Hematopoietic multipotent progenitor cell (in vitro differentiated cells): ENCODE measurements at regions not wholly inside any gene's neighbourhood (a gene's known extent, or its start where the extent isn't known, plus 50 kb on each side); places are given as distances from the start of the nearest gene placed in this dataset.

ENCODE experiments used
- DNase-seq, 3 donors: peaks; one replicate each; pipeline ENCODE4 v3.0.0-alpha.2; 2011 to 2015; ENCODE audit warnings: low read depth in 2 of 3, low spot score in 2 of 3

- no peak for DNase-seq
Observed at GRCh38 chr2:165033402-165033801, 78.1 kb upstream of the SLC38A11 start.

DNA sequence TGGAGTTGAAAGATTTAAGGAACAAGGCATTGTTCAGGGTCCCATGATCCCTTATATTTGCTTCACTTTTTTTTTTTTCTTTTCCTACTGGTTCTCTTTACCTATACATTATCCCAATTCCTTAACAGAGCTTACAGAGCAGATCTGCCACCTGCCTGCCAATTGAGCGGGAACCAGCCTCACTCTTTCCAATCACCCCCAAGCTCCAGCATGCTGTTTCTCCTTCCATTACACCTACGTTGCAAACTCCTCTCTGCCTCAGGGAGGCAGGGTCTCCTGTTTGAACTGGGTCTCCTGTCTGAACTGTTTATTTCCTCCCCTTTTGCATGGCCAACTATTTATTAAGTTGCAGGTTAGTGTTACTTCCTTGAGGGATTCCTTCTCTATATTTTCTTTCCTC is 77.2 kb upstream of the SLC38A11 start:
- DNase-seq: no peak

DNA sequence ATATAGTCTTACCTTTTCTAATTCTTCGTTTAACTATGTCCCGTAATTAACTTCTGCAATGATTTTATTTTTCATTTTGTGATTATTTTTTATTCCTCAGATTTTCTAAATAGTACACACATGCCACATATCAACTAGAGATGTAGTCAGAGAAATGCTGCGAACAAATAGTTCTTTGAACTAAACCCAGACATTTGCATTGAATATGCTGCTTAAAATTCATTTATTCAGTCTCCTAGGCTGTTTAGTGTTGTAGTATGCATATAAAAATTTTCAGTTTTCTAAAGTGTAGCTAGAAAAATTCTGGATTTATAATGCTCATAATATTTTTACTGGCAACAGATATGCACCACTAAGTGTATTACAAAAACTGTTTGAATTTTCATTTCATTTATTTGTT is 68.9 kb upstream of the SLC38A11 start:
- no peak for DNase-seq

DNA sequence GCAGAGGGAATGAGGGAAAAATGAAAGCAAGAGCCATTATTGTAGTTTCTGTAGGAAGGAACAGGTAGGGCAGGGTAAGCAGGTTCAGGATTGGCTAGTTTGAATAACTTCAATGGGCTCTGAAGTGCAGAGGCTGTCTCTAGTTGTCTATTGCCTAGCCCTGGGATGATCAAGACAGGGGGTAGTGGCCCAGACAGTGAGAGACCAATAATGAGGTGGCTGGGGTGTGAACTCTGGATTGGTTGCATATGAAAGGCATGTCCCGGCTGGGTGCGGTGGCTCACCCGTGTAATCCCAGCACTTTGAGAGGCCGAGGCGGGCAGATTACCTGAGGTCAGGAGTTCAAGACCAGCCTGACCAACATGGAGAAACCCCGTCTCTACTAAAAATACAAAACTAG is 67.5 kb upstream of the SLC38A11 start:
- DNase-seq: no peak

DNA sequence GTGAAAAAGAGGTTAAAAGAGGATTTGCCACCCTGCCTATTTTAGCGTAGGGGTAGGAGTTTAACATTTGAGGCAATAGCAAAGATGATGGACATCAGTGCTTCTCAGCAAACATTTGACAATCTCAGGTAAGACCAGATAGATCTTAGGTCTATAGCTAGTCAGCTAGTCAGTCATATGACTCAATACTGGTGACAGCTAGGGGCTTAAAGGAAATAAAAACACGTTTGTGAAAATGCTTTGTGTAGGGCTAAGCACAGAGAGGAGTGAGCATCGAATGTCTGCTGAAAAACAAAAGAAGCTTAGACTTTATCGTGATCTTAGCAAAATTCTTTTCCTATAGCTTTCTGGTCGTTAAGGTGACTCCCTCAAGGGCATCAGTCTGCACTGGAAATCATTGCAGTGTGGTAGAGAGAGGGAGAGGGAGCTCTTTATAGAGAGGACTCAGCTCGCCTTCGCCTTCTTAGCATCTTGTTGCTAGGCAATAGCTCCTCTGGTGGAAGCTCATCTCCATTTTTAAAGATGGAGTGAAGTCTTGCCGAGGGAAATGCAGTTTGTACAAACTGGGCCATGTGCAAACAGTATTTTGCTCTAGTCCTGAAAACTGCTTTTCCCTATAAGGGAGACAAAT is 62.8 kb upstream of the SLC38A11 start:
- no peak for DNase-seq

DNA sequence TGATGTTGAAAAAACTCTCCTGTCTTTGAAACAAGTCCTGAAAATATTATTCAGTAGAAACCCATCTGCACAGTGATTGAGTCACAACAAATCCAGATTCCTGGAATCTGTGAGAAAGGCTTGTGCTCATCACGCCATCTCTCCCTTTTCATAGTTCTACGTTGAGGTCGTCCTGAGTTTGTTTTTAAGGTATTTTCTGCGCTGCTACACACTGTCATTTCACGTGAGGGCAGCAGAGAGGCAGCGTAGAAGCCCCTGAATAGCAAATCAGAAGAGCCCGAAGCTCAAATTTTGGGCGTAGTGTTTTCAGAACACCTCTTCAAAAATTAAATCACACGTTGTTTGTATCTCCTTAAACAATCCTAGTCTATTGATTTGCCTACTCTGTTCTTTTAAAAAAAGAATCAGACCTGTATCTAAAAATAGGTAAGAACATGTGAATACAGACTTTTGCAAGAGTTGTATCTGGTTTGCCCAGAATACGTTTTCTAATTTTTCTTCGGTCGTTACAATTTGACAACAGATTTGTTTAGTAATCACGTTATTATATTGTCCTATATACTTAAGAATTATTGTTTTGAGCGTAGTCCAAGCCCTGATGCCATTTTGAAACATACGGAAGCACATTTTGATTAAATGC is 61.6 kb upstream of the SLC38A11 start:
- peak in 2 of 3 donors; percentile 37 to 71 for DNase-seq

DNA sequence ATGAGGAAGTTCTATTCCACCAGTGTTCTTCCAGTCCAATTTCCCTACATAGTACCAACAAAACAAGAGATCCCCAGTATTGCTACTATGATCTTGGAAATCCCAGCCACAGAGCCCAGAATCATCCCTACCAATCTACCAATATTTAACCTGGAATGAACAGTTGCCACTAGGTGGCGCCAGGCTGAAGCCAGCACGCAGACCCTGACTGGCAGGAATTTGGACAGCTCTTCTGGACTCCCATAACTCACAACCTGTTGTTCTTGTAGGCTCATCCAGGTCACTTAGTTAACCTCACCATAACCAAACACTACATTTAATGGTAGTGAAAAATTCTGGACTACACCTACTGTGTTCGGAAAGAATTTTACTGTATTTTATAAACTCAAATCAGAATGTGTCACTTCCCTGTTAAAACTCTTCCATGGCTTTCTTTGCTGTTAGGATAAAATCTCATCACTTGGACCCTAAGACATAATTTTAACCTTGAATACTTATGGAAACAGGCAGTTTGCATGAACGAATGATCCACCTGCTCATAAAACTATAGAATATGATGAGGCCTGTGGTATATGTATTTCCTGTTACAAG is 59.8 kb upstream of the SLC38A11 start:
- DNase-seq: peak; percentile 9 to 71 (median 58)

DNA sequence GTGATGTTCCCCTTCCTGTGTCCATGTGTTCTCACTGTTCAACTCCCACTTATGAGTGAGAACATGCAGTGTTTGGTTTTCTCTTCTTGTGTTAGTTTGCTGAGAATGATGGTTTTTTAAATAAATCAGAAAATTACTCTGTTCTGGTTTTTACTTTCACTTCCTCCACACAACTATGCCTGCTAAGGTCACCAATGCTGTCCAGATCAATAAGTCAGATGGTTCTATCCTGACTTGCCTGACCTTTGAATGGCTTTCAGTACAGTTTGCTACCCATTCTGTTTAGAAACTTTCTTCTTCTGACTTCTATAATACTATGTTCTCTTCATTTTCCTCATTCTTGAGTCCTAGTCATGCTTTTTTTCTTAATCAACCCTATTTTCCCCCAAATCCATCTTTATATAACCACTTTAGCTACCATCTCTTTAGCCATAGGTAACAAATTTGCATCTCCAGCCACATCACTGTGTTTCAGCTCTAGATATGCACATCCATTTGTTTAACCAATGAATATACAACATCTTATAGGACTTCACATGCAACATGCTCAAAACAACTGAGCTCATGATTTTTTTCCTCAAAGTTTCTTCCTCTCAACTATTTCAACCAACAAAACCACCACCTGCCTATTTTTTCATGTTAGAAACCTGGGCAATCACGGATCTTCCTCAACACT is 58.8 kb upstream of the SLC38A11 start:
- no peak for DNase-seq

DNA sequence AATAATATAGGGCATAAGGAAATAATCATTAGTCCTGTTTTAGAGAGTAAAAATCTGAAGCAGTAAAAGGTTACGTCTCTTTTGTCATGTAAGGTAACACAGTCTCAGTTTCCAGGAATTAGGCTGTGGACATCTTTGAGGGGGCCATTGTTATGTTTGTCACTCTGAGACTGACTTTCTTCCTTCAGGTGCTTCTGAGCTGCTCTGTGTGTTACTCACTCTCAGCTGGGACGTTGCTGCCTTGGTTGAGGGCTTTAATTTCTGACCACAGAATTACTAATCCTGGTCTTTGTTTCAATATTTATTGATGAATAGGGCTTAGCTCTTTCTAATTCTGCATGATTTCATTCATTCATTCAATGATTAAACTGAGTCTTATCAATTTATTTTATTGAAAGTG is 55.9 kb upstream of the SLC38A11 start:
- DNase-seq: no peak

DNA sequence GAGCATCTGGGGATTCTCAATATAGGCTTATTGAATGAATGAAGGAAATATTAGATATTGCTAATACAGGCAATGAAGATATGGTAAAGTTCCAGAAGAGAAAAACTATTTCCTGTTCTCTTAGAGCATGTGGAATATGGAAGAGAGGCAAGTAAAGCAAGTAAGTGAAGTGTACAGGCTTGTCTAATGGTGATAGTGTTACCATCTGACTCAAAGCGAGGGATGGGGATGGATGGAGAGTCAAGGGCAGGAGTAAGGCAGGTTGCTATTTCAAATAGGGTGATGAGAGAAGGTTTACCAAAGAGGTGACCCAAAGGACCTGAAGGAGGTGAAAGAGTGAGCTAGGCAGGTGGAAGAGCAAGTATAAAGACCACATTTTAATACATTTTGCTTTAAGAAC is 55.2 kb upstream of the SLC38A11 start:
- DNase-seq: no peak

DNA sequence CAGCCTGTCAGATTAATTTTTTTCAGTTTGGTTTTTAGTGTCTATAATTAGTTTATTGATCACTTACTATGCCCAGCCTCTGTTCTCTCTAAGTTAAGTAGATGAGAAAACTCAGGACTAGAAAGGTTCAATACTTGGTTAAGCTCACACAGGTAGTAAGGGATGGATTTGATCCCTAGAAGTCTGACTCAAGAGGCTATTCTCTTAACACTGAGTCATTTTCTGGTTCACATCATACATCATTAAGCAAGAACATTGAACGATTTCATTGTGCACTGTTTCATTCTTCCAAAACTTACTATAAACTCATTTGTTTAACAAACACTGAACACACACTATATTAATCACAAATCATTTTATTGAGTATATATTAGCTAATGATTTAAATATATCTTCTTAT is 54.1 kb upstream of the SLC38A11 start:
- DNase-seq: no peak

DNA sequence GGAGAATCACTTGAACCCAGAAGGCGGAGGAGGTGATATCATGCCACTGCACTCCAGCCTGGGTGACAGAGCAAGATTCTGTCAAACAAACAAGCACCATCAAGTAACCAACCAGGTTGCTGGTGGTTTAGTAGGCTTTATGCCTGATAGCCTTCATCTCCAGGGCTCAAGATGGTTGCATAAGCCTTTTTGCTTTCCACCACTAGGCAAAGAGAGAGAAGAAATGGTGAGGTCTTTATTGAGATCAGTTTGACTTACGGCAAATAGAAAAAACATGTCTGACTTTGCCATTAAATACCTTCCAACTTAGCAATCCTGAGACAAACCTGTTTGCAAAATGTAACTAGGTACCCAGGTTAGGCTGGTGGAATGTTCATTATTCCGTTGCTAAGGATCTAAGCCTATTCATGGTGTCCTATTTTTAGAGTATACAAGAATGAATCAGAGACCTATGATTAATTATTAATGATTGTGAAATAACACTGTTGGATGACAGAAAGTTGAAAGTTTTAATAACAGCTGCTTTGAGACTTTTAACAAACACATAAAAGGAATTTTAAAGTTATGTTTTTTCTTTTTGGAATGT is 53.5 kb upstream of the SLC38A11 start:
- DNase-seq: no peak

DNA sequence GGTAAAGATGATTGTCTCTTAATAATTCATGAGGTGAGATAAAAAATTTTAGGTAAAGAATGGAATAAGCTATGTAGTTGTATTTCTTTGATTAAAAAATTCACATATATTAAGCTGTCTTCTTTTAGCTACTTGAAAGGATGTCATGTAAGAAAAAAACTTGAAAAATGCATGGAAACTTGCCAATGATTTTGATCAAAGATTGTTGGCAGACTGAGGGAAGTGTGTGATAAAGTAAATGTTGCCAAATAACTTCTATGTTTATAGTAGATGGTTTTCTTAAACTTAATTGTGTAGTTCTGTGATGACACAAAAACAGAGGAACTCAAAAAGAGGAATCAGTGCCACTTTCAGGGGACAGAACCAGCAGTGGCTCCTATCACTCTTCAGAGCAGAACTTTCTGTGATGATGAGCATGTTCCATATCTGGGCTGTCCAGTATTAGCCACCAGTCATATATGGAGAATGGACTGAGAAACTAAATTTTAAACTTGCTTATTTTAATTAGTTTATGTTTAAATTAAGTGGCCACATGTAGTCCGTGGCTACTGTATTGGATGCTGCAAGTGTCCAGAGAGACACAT is 51.9 kb upstream of the SLC38A11 start:
- no peak for DNase-seq
